Adrenal gland (tissue), 9 donors: ENCODE measurements at regions not wholly inside any gene's neighbourhood (a gene's known extent, or its start where the extent isn't known, plus 50 kb on each side); places are given as distances from the start of the nearest gene placed in this dataset.

Experiments used
- DNase-seq, 7 donors: peaks; one replicate each; pipeline ENCODE4 v3.0.0-alpha.2; 2019 to 2020
- H3K27ac ChIP-seq, 5 donors: fragments of 200-600 bp; sonication (generic) in 4 of 5; 1 replicate in 3 of 5; 2 replicates in 2 of 5; pipeline versions ENCODE4 v1.5.1 to v1.8.0; 2016 to 2020; ENCODE audit warnings: mild to moderate bottlenecking in 1 of 5
- H3K27me3 ChIP-seq: fragments of 200-600 bp; 2 replicates; pipeline ENCODE4 v1.8.0; 2021
- H3K36me3 ChIP-seq, 2 donors: fragments of 200-600 bp; replicated peaks in 1 of 2; 1 replicate in 1 of 2; 2 replicates in 1 of 2; pipeline versions ENCODE4 v1.5.1 to v1.8.0; 2018 to 2022
- H3K4me1 ChIP-seq, 2 donors: fragments of 200-600 bp; replicated peaks in 1 of 2; 1 replicate in 1 of 2; 2 replicates in 1 of 2; pipeline versions ENCODE4 v1.5.1 to v1.8.0; 2018 to 2021
- H3K4me3 ChIP-seq, 4 donors: fragments of 200-600 bp; sonication (generic) in 3 of 4; one replicate each; pipeline ENCODE4 v1.5.1; 2016 to 2018
- H3K9me3 ChIP-seq, 3 donors: fragments of 200-600 bp; sonication (generic) in 1 of 3; replicated peaks in 1 of 3; 1 replicate in 2 of 3; 2 replicates in 1 of 3; pipeline versions ENCODE4 v1.5.1 to v1.8.0; 2016 to 2021
- CTCF ChIP-seq, 6 experiments: fragments of 450-650 bp in 4 of 6; fragments of 200-600 bp in 2 of 6; sonication (generic) in 1 of 6; IDR thresholded peaks; 1 replicate in 5 of 6; 2 replicates in 1 of 6; pipeline versions ENCODE4 v1.5.1 to v1.8.0; 2016 to 2021; ENCODE audit warnings: antibody characterized with exemption in 6 of 6, mild to moderate bottlenecking in 2 of 6, moderate library complexity in 1 of 6
- POLR2A ChIP-seq, 2 donors: fragments of 450-650 bp; IDR thresholded peaks; one replicate each; pipeline ENCODE4 v1.6.1; 2017; ENCODE audit warnings: antibody characterized with exemption in 2 of 2, mild to moderate bottlenecking in 2 of 2, moderate library complexity in 1 of 2
- WGBS, 4 donors: extraction: QIAGEN DNeasy Blood & Tissue Kit in 2 of 4; methylation state at CpG; one replicate each; pipeline versions ENCODE4 v1.1.5 to v1.1.7; 2013 to 2017; 5-methylcytosine and 5-hydroxymethylcytosine counted together
- intact Hi-C, 2 donors: fragments of 100-400 bp; cut with DNase I; formaldehyde crosslinking; loops; one replicate each; pipeline versions ENCODE4 v1.14.1 to v1.15.0; 2022 to 2023
- donor health status: healthy with polysubstance abuse.
- donor health status: Bipolar disorder and iron deficiency.
- donor health status: DM: yes; HTN: yes; CAD: no.
- donor health status: DM: no; HTN: no; CAD: no.
- donor health status: DM: no; HTN: no; CAD: no.

GRCh38 chr6:147738099-147738498, 229.6 kb downstream of the SAMD5 start:
- no peak for DNase-seq
- no peak for TF ChIP-seq POLR2A (IDR thresholded peaks at IDR 0.05)
- TF ChIP-seq CTCF (IDR thresholded peaks at IDR 0.05) = no peak
- 66 to 79% (median 72%) methylated on average over 8 of the region's 8 CpGs for WGBS, 4 donors
- Histone ChIP-seq H3K4me1 (no peaks in the 10 kb centered on the region), H3K36me3 (no peaks in the 10 kb centered on the region), H3K27me3 (no peaks in the 10 kb centered on the region), H3K27ac (no peak overlapping the region), H3K9me3 (no peaks in the 10 kb centered on the region), H3K4me3 (no peak overlapping the region)
- intact Hi-C loops = no loop called here

- TF ChIP-seq CTCF (IDR thresholded peaks at IDR 0.05) (no peak), POLR2A (IDR thresholded peaks at IDR 0.05) (no peak)
- Histone ChIP-seq H3K4me1 (no peaks in the 10 kb centered on the region), H3K27me3 (no peaks in the 10 kb centered on the region), H3K27ac (no peak overlapping the region), H3K9me3 (no peaks in the 10 kb centered on the region), H3K36me3 (no peaks in the 10 kb centered on the region), H3K4me3 (no peak overlapping the region)
- intact Hi-C loops = no loop called here
- no peak for DNase-seq
- 10 to 24% (median 24%) methylated on average over 3 of the region's 3 CpGs for WGBS, 4 donors
Measured at GRCh38 chr6:147738516-147739162, 230.1 kb downstream of the SAMD5 start.

- Histone ChIP-seq H3K9me3 (no peaks in the 10 kb centered on the region), H3K27me3 (no peaks in the 10 kb centered on the region), H3K27ac (no peak overlapping the region), H3K4me3 (no peak overlapping the region), H3K36me3 (no peaks in the 10 kb centered on the region), H3K4me1 (no peaks in the 10 kb centered on the region)
- TF ChIP-seq CTCF (IDR thresholded peaks at IDR 0.05) (no peak), POLR2A (IDR thresholded peaks at IDR 0.05) (no peak)
- 67 to 87% (median 79%) methylated on average over 3 of the region's 3 CpGs for WGBS, 4 donors
- intact Hi-C loops = no loop called here
- DNase-seq = no peak
Measured at GRCh38 chr6:147740326-147740725, 231.8 kb downstream of the SAMD5 start.

- intact Hi-C loops = no loop called here
- no peak overlapping the region for H3K27ac ChIP-seq
- no peaks in the 10 kb centered on the region for H3K36me3 ChIP-seq
- DNase-seq = no peak
- H3K27me3 ChIP-seq = no peaks in the 10 kb centered on the region
- no peak overlapping the region for H3K4me3 ChIP-seq
- no peaks in the 10 kb centered on the region for H3K9me3 ChIP-seq
- H3K4me1 ChIP-seq = no peaks in the 10 kb centered on the region
- TF ChIP-seq CTCF (IDR thresholded peaks at IDR 0.05) (no peak), POLR2A (IDR thresholded peaks at IDR 0.05) (no peak)
- WGBS, 4 donors = 59 to 79% (median 60%) methylated on average over 3 of the region's 3 CpGs
Measured at GRCh38 chr6:147740916-147741315, 232.4 kb downstream of the SAMD5 start.
